SU-DHL-6 (cell line): ENCODE measurements at regions not wholly inside any gene's neighbourhood (a gene's known extent, or its start where the extent isn't known, plus 50 kb on each side); places are given as distances from the start of the nearest gene placed in this dataset.

Source experiments
- H2AFZ ChIP-seq: fragments of 200-600 bp; sonication (generic); 2 replicates; pipeline ENCODE4 v1.6.1; 2014; ENCODE audit warnings: low read depth, mild to moderate bottlenecking, moderate library complexity, mixed read lengths, antibody characterized with exemption, low read length; ENCODE audit not compliant: severe bottlenecking
- H3F3A ChIP-seq: fragments of 200-600 bp; shearing (Covaris generic); 2 replicates; pipeline ENCODE4 v1.6.0; 2016; ENCODE audit warnings: antibody characterized with exemption, mild to moderate bottlenecking; ENCODE audit not compliant: insufficient read depth
- H3K27ac ChIP-seq: fragments of 200-600 bp; sonication (generic); 2 replicates; pipeline ENCODE4 v1.5.1; 2016; ENCODE audit warnings: low read depth, mild to moderate bottlenecking, low read length, moderate library complexity, mixed read lengths
- H3K27me3 ChIP-seq: fragments of 200-600 bp; sonication (generic), shearing (Covaris generic); 2 replicates; pipeline ENCODE4 v1.6.0; 2014; ENCODE audit warnings: mild to moderate bottlenecking, low read length
- H3K36me3 ChIP-seq: fragments of 200-600 bp; sonication (generic); 2 replicates; pipeline ENCODE4 v1.6.1; 2014; ENCODE audit warnings: mild to moderate bottlenecking, low read length, mixed read lengths
- H3K4me2 ChIP-seq: fragments of 300-600, 200-600 bp; shearing (Covaris generic), sonication (generic); 2 replicates; pipeline ENCODE4 v1.6.0; 2014; ENCODE audit warnings: low read length, low read depth, mild to moderate bottlenecking; ENCODE audit not compliant: poor library complexity, severe bottlenecking
- H3K4me3 ChIP-seq: fragments of 200-600 bp; sonication (generic); 2 replicates; pipeline ENCODE4 v1.5.1; 2014; ENCODE audit warnings: antibody characterized with exemption, low read length, mild to moderate bottlenecking, mixed read lengths; ENCODE audit not compliant: insufficient read depth, poor library complexity, severe bottlenecking
- H3K79me2 ChIP-seq: fragments of 200-600 bp; sonication (generic); 2 replicates; pipeline ENCODE4 v1.6.1; 2014; ENCODE audit warnings: mild to moderate bottlenecking, low read length, moderate library complexity; ENCODE audit not compliant: insufficient read depth
- H3K9ac ChIP-seq: fragments of 200-600 bp; sonication (generic); 2 replicates; pipeline ENCODE4 v1.7.0; 2014; ENCODE audit warnings: mild to moderate bottlenecking, low read length
- H3K9me2 ChIP-seq: fragments of 200-600 bp; sonication (generic); replicated peaks from 2 replicates; pipeline ENCODE4 v1.6.1; 2014; ENCODE audit warnings: low read length; ENCODE audit not compliant: insufficient read depth
- H3K9me3 ChIP-seq: fragments of 200-600 bp; sonication (generic); 2 replicates; pipeline ENCODE4 v1.6.1; 2014; ENCODE audit warnings: low read length, mixed read lengths; ENCODE audit not compliant: insufficient read depth
- H4K20me1 ChIP-seq: fragments of 200-600 bp; sonication (generic); 2 replicates; pipeline ENCODE4 v1.6.1; 2014; ENCODE audit warnings: low read depth, mild to moderate bottlenecking, antibody characterized with exemption, low read length, moderate library complexity, mixed read lengths
- EZH2phosphoT487 ChIP-seq: fragments of 200-600 bp; sonication (generic), shearing (Covaris generic); conservative IDR thresholded peaks from 2 replicates; pipeline ENCODE4 v1.6.1; 2018; ENCODE audit warnings: mild to moderate bottlenecking, antibody characterized with exemption, low read length, moderate library complexity, mixed read lengths
- TF ChIP-seq, protein P1 (sequence below): fragments of 200-600 bp; sonication (generic); IDR thresholded peaks from one replicate; pipeline ENCODE4 v1.5.1; 2017; ENCODE audit warnings: antibody characterized with exemption, mild to moderate bottlenecking, low read length, moderate library complexity; ENCODE audit not compliant: insufficient read depth, poor library complexity, severe bottlenecking

DNA sequence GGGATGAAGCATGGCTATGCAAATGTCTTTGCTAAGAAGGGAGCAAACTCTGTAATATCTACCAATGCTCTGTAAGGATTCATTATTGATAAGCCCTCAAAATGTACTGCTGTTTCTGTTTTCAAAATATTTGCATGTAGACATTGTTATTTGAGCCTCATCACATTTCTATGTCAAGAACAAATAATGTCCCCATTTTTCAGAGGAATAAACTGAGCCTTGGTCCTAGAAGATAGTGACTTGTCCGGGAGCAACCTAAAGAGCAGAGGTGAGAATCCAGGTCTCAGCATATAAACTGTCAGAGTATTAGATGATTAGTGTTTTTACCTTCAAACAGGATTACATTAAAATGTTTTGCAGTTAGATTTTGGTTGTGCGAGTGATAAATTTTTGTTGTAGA, 125.5 kb upstream of the SRRM4 start:
- Histone ChIP-seq H3K9me3 (no peaks in the 10 kb centered on the region), H3F3A (no peaks in the 10 kb centered on the region), H3K36me3 (no peaks in the 10 kb centered on the region), H3K27me3 (no peaks in the 10 kb centered on the region), H3K9me2 (no peaks in the 10 kb centered on the region), H4K20me1 (no peaks in the 10 kb centered on the region), H3K27ac (no peak overlapping the region), H3K9ac (no peak overlapping the region), H3K4me3 (no peak overlapping the region), H3K79me2 (no peaks in the 10 kb centered on the region), H3K4me2 (no peak overlapping the region), H2AFZ (no peak overlapping the region)
- TF ChIP-seq EZH2phosphoT487 = no peak
- TF ChIP-seq, protein P1, sequence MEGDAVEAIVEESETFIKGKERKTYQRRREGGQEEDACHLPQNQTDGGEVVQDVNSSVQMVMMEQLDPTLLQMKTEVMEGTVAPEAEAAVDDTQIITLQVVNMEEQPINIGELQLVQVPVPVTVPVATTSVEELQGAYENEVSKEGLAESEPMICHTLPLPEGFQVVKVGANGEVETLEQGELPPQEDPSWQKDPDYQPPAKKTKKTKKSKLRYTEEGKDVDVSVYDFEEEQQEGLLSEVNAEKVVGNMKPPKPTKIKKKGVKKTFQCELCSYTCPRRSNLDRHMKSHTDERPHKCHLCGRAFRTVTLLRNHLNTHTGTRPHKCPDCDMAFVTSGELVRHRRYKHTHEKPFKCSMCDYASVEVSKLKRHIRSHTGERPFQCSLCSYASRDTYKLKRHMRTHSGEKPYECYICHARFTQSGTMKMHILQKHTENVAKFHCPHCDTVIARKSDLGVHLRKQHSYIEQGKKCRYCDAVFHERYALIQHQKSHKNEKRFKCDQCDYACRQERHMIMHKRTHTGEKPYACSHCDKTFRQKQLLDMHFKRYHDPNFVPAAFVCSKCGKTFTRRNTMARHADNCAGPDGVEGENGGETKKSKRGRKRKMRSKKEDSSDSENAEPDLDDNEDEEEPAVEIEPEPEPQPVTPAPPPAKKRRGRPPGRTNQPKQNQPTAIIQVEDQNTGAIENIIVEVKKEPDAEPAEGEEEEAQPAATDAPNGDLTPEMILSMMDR = no peak

DNA sequence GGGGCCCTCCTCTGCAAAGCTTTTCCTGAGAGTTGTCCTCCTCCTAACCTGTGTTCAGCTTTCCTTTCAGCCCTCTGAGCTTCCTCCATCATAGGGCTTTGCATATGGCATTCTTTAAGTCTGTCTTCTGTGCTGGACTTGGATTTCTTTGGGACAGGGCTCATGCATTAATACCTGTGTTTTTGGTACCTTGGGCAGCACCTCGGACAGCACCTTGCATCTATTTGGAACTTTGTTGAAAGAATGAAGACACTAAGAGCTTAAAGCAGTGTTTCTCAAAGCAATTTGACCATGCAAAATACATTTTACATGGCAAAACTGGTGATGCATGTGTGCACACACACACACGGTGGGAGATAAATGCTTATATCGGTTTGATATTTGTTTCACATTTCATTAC, 115.0 kb upstream of the SRRM4 start:
- Histone ChIP-seq H3K79me2 (no peaks in the 10 kb centered on the region), H3F3A (no peaks in the 10 kb centered on the region), H3K36me3 (no peaks in the 10 kb centered on the region), H4K20me1 (no peaks in the 10 kb centered on the region), H3K4me2 (no peak overlapping the region), H3K9ac (no peak overlapping the region), H3K9me3 (no peaks in the 10 kb centered on the region), H3K4me3 (no peak overlapping the region), H3K9me2 (no peaks in the 10 kb centered on the region), H3K27ac (no peak overlapping the region), H2AFZ (no peak overlapping the region), H3K27me3 (no peaks in the 10 kb centered on the region)
- TF ChIP-seq, protein P1 = no peak
- TF ChIP-seq EZH2phosphoT487 = no peak

DNA sequence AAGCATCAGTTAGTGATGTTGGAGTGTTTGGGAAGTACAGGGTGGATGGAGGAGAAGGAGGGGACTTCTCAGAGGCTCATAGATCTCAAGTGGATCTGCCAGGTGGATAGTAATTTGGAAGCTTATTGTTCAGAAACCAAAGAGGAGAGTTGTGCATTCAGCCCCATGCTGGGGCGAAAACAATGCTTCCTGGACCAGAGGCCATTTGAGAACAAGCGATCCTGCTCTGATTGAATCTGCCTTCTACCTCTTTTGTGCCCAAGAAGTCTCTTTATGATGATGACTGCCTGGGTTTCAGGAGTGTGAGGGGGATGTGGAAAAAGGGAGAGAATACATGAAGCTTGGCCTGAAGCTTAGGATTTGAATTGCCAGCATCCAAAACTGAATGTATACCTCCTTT, 110.8 kb upstream of the SRRM4 start:
- H3K9me3 ChIP-seq = no peaks in the 10 kb centered on the region
- H3K27me3 ChIP-seq = no peaks in the 10 kb centered on the region
- H4K20me1 ChIP-seq = no peaks in the 10 kb centered on the region
- H3K4me3 ChIP-seq = no peak overlapping the region
- H3K79me2 ChIP-seq = no peaks in the 10 kb centered on the region
- H3K9ac ChIP-seq = no peak overlapping the region
- H3K9me2 ChIP-seq = no peaks in the 10 kb centered on the region
- no peak overlapping the region for H2AFZ ChIP-seq
- H3K4me2 ChIP-seq = no peak overlapping the region
- TF ChIP-seq, protein P1 = no peak
- no peak for TF ChIP-seq EZH2phosphoT487
- no peak overlapping the region for H3K27ac ChIP-seq
- no peaks in the 10 kb centered on the region for H3F3A ChIP-seq
- no peaks in the 10 kb centered on the region for H3K36me3 ChIP-seq
